ENCODE measurements at regions not wholly inside any gene's neighbourhood (a gene's known extent, or its start where the extent isn't known, plus 50 kb on each side); places are given as distances from the start of the nearest gene placed in this dataset.

GRCh38 chr3:99576904-99577559 lies 61.4 kb upstream of the COL8A1 start:
- H2BK20ac ChIP-seq (ENCODE audit: low read depth, low read length, poor library complexity, severe bottlenecking): no peak overlapping the region
- H3K27me3 Mint-ChIP-seq (ENCODE audit: low read depth): peaks cover 2% of the 10 kb centered on the region
- H2BK15ac ChIP-seq (ENCODE audit: low read depth, low read length): no peak overlapping the region
- H3K79me1 ChIP-seq (ENCODE audit: insufficient read depth, low read depth, low read length, poor library complexity, severe bottlenecking): no peaks in the 10 kb centered on the region
- no peak overlapping the region for H3K4ac ChIP-seq (ENCODE audit: low read depth, low read length)
- H4K91ac ChIP-seq (ENCODE audit: insufficient read length, low read depth, low read length): no peak overlapping the region
- no peak overlapping the region for H4K5ac ChIP-seq (ENCODE audit: insufficient read length, low read depth, low read length)
- H3K36me3 Mint-ChIP-seq (ENCODE audit: insufficient read depth in 1 of 3, low read depth in 3 of 3): no peaks in the 10 kb centered on the region
- no peak overlapping the region for H3K27ac ChIP-seq (ENCODE audit: insufficient read length, low read depth, low read length)
- H3K9me3 Mint-ChIP-seq: peaks cover 3 to 4% of the 10 kb centered on the region in 2 experiments; a peak in 2 of 5 replicates
- H2AK5ac ChIP-seq (ENCODE audit: insufficient read length, low read length): no peak overlapping the region
- no peak for DNase-seq
- H3K27ac Mint-ChIP-seq: no peak overlapping the region
- H3K23ac ChIP-seq (ENCODE audit: insufficient read length, low read depth, low read length): no peak overlapping the region
- no peak overlapping the region for H2BK12ac ChIP-seq (ENCODE audit: insufficient read length, low read depth, low read length)
- no CpG with 5 or more reads among the region's 4 CpGs for whole genome bisulfite sequencing (ENCODE audit: extremely low coverage, insufficient read length, low lambda C conversion rate)
- H3K14ac ChIP-seq (ENCODE audit: insufficient read depth, low read length): no peak overlapping the region
- no peaks in the 10 kb centered on the region for H4K20me1 ChIP-seq (ENCODE audit: control insufficient read depth, insufficient read depth, insufficient read length)
- H3K18ac ChIP-seq (ENCODE audit: insufficient read length, low read depth, low read length): no peak overlapping the region
- no peaks in the 10 kb centered on the region for H3K4me1 ChIP-seq (ENCODE audit: insufficient read depth, low read length)
- H3K9ac ChIP-seq (ENCODE audit: extremely low read depth, insufficient read length, low read length): no peak overlapping the region
- H2AFZ ChIP-seq (ENCODE audit: low read length): no peak overlapping the region
- H3K4me1 Mint-ChIP-seq: no peaks in the 10 kb centered on the region
- no peak overlapping the region for H3K4me2 ChIP-seq (ENCODE audit: insufficient read depth, insufficient read length, low read length)
- H3K27me3 ChIP-seq (ENCODE audit: insufficient read depth, low read length): no peaks in the 10 kb centered on the region
- H2BK5ac ChIP-seq (ENCODE audit: insufficient read length, low read length): no peak overlapping the region
- H3K9me3 ChIP-seq (ENCODE audit: control insufficient read depth, low read depth, low read length): no peaks in the 10 kb centered on the region
- no peak overlapping the region for H3K56ac ChIP-seq (ENCODE audit: insufficient read length, low read depth, low read length)
- no peak for TF ChIP-seq CTCF (conservative IDR thresholded peaks at IDR 0.05)
- H4K8ac ChIP-seq (replicated peaks; ENCODE audit: insufficient read length, low read depth, low read length): no peak overlapping the region
- no peak overlapping the region for H3K4me3 Mint-ChIP-seq
- H3T11ph ChIP-seq (ENCODE audit: low read length): no peak overlapping the region
- no peaks in the 10 kb centered on the region for H3K79me2 ChIP-seq (ENCODE audit: insufficient read depth, low read length)
- no peak overlapping the region for H2BK120ac ChIP-seq (ENCODE audit: low read depth, low read length, poor library complexity, severe bottlenecking)
- H3K23me2 ChIP-seq (ENCODE audit: insufficient read length, low read depth, low read length, poor library complexity, severe bottlenecking): no peaks in the 10 kb centered on the region
